Endothelial cell of umbilical vein (primary cell): ENCODE measurements at regions not wholly inside any gene's neighbourhood (a gene's known extent, or its start where the extent isn't known, plus 50 kb on each side); places are given as distances from the start of the nearest gene placed in this dataset.

Source experiments
- CTCF ChIP-seq, 2 donors: IDR thresholded peaks; 1 replicate in 1 of 2; 2 replicates in 1 of 2; pipeline ENCODE4 v1.5.1; 2011; ENCODE audit warnings: low read length in 2 of 2, mild to moderate bottlenecking in 2 of 2, moderate library complexity in 2 of 2, control low read depth in 1 of 2, inconsistent platforms in 1 of 2, low read depth in 1 of 2; ENCODE audit not compliant: insufficient read depth in 1 of 2; ENCODE audit errors: extremely low read depth in 1 of 2
- MAX ChIP-seq: IDR thresholded peaks from 2 replicates; pipeline ENCODE4 v1.6.1; 2011; ENCODE audit not compliant: insufficient read depth, insufficient read length
- POLR2A ChIP-seq: IDR thresholded peaks from 2 replicates; pipeline ENCODE4 v1.6.1; 2012; ENCODE audit warnings: low read depth, mild to moderate bottlenecking, control low read depth, low read length

GRCh38 chr10:34938399-34938670 is 123.2 kb upstream of the PARD3 start:
- no peak for TF ChIP-seq CTCF (IDR thresholded peaks at IDR 0.05; ENCODE audit: extremely low read depth in 1 of 2, insufficient read depth in 1 of 2, low read depth in 1 of 2, low read length in 2 of 2)
- no peak for TF ChIP-seq POLR2A
- TF ChIP-seq MAX, result no peak
